GM21825 (cell line): ENCODE measurements at regions not wholly inside any gene's neighbourhood (a gene's known extent, or its start where the extent isn't known, plus 50 kb on each side); places are given as distances from the start of the nearest gene placed in this dataset.

Experiments used
- ATAC-seq: cut with Tn5 transposase; IDR thresholded peaks from one replicate; pipeline ENCODE4 v1.9.1; 2021; ENCODE audit warnings: mild to moderate bottlenecking, moderate library complexity; ENCODE audit not compliant: unreplicated experiment

GRCh38 chr5:7330256-7330655, 65.7 kb upstream of the ADCY2 start:
- no peak for ATAC-seq

GRCh38 chr5:7331131-7331530, 64.8 kb upstream of the ADCY2 start:
- ATAC-seq, result no peak
